ENCODE measurements at regions not wholly inside any gene's neighbourhood (a gene's known extent, or its start where the extent isn't known, plus 50 kb on each side); places are given as distances from the start of the nearest gene placed in this dataset.

GRCh38 chr4:23957465-23957864 is 67.6 kb upstream of the PPARGC1A start:
- Histone ChIP-seq H3K4me2 (ENCODE audit: insufficient read depth, low read length) (no peak overlapping the region), H3K36me3 (ENCODE audit: control insufficient read depth, insufficient read depth, low read length) (no peaks in the 10 kb centered on the region), H3K4me3 (no peak overlapping the region), H4K20me1 (replicated peaks; ENCODE audit: control insufficient read depth, insufficient read depth, low read length) (no peaks in the 10 kb centered on the region), H3K27ac (ENCODE audit: extremely low read depth, low read depth, low read length) (no peak overlapping the region), H3K79me2 (ENCODE audit: control insufficient read depth, insufficient read depth, low read length) (no peaks in the 10 kb centered on the region), H3K9me3 (replicated peaks; ENCODE audit: control insufficient read depth, insufficient read depth, low read depth, low read length) (no peaks in the 10 kb centered on the region), H3K27me3 (ENCODE audit: control insufficient read depth in 2 of 2, insufficient read depth in 2 of 2, low read length in 2 of 2) (no peaks in the 10 kb centered on the region), H3K4me1 (replicated peaks in 1 of 2; ENCODE audit: control insufficient read depth in 2 of 2, insufficient read depth in 2 of 2, low read length in 2 of 2) (no peaks in the 10 kb centered on the region), H2AFZ (ENCODE audit: low read depth, low read length) (no peak overlapping the region), H3K9me1 (ENCODE audit: control insufficient read depth, insufficient read depth, low read length) (no peaks in the 10 kb centered on the region), H3K9ac (ENCODE audit: insufficient read depth in 1 of 2, low read depth in 2 of 2, low read length in 2 of 2) (no peak overlapping the region)
- 0% methylated on average over 1 of the region's 1 CpG for WGBS (ENCODE audit: insufficient coverage, low coverage, missing lambda C conversion rate)
- intact Hi-C loops (cut with micrococcal nuclease): no loop called here
- DNase-seq (ENCODE audit: extremely low read depth in 1 of 4, low spot score in 3 of 4): no peak
- no peak for FAIRE-seq
- BruUV-seq (replicated peaks): no TSS peak
- ChIA-PET POLR2A (interaction anchor here (1.8 kb wide), 1 partner anchor 10 kb away, joined by 3 read pairs; no protein-coding TSS in a partner anchor), CTCF (ENCODE audit: low intra/inter-chr PET ratio) (no interaction called here)
- in situ Hi-C loops (cut with MboI): no loop called here
- no peak for ATAC-seq
- TF ChIP-seq SMAD1 (IDR thresholded peaks at IDR 0.05; ENCODE audit: low read depth, low read length, partially characterized antibody): no peak
- TF ChIP-seq, protein P1, sequence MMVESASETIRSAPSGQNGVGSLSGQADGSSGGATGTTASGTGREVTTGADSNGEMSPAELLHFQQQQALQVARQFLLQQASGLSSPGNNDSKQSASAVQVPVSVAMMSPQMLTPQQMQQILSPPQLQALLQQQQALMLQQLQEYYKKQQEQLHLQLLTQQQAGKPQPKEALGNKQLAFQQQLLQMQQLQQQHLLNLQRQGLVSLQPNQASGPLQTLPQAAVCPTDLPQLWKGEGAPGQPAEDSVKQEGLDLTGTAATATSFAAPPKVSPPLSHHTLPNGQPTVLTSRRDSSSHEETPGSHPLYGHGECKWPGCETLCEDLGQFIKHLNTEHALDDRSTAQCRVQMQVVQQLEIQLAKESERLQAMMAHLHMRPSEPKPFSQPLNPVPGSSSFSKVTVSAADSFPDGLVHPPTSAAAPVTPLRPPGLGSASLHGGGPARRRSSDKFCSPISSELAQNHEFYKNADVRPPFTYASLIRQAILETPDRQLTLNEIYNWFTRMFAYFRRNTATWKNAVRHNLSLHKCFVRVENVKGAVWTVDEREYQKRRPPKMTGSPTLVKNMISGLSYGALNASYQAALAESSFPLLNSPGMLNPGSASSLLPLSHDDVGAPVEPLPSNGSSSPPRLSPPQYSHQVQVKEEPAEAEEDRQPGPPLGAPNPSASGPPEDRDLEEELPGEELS (CRISPR knock-in tag; IDR thresholded peaks at IDR 0.05; ENCODE audit: borderline replicate concordance): no peak
- TF ChIP-seq, protein P2, sequence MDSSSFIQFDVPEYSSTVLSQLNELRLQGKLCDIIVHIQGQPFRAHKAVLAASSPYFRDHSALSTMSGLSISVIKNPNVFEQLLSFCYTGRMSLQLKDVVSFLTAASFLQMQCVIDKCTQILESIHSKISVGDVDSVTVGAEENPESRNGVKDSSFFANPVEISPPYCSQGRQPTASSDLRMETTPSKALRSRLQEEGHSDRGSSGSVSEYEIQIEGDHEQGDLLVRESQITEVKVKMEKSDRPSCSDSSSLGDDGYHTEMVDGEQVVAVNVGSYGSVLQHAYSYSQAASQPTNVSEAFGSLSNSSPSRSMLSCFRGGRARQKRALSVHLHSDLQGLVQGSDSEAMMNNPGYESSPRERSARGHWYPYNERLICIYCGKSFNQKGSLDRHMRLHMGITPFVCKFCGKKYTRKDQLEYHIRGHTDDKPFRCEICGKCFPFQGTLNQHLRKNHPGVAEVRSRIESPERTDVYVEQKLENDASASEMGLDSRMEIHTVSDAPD (CRISPR knock-in tag; IDR thresholded peaks at IDR 0.05): no peak
- no peak for TF ChIP-seq SNIP1 (IDR thresholded peaks at IDR 0.05; ENCODE audit: low read depth)
- no peak for TF ChIP-seq DACH1 (IDR thresholded peaks at IDR 0.05; ENCODE audit: partially characterized antibody)
- no peak for TF ChIP-seq NONO (IDR thresholded peaks at IDR 0.05; ENCODE audit: low read depth in 2 of 2, low read length in 1 of 2)
- TF ChIP-seq SETDB1 (IDR thresholded peaks at IDR 0.05; ENCODE audit: low read length): no peak
- TF ChIP-seq ZFP36 (IDR thresholded peaks at IDR 0.05; ENCODE audit: low read depth, low read length, partially characterized antibody): no peak
- no peak for TF ChIP-seq AFF1 (IDR thresholded peaks at IDR 0.05; ENCODE audit: low read depth in 1 of 2, partially characterized antibody in 2 of 2)
- no peak for TF ChIP-seq THAP12 (CRISPR knock-in tag; IDR thresholded peaks at IDR 0.05)
- no peak for TF ChIP-seq NFE2L1 (tag; IDR thresholded peaks at IDR 0.05; ENCODE audit: borderline replicate concordance, low read depth)
